Psoas muscle (tissue), 7 donors: ENCODE measurements at regions not wholly inside any gene's neighbourhood (a gene's known extent, or its start where the extent isn't known, plus 50 kb on each side); places are given as distances from the start of the nearest gene placed in this dataset.

Experiments used
- ATAC-seq, 4 donors: fragments of 200-7000 bp; cut with Tn5 transposase; one replicate each; pipeline ENCODE4 v1.9.1; 2020; ENCODE audit warnings: moderate library complexity in 3 of 4, mild to moderate bottlenecking in 2 of 4
- DNase-seq, 2 donors: peaks; one replicate each; pipeline ENCODE4 v3.0.0-alpha.2; 2020
- H3K27ac ChIP-seq: fragments of 200-600 bp; one replicate; pipeline ENCODE4 v1.8.0; 2022
- H3K27me3 ChIP-seq, 3 donors: fragments of 200-600 bp in 1 of 3; one replicate each; pipeline versions ENCODE4 v1.6.1 to v1.8.0; 2013 to 2022; ENCODE audit warnings: low read length in 2 of 3, mild to moderate bottlenecking in 2 of 3, moderate library complexity in 1 of 3; ENCODE audit not compliant: insufficient read depth in 3 of 3
- H3K36me3 ChIP-seq, 2 donors: fragments of 200-600 bp in 1 of 2; one replicate each; pipeline versions ENCODE4 v1.6.1 to v1.8.0; 2013 to 2022; ENCODE audit warnings: low read depth in 1 of 2, mild to moderate bottlenecking in 1 of 2, moderate library complexity in 1 of 2; ENCODE audit not compliant: insufficient read depth in 1 of 2
- H3K4me1 ChIP-seq: fragments of 200-600 bp; one replicate; pipeline ENCODE4 v1.8.0; 2022
- H3K4me3 ChIP-seq: fragments of 200-600 bp; one replicate; pipeline ENCODE4 v1.8.0; 2022; ENCODE audit warnings: mild to moderate bottlenecking
- H3K9me3 ChIP-seq: fragments of 200-600 bp; one replicate; pipeline ENCODE4 v1.8.0; 2022
- CTCF ChIP-seq: fragments of 200-600 bp; IDR thresholded peaks from one replicate; pipeline ENCODE4 v1.8.0; 2022; ENCODE audit warnings: antibody characterized with exemption
- WGBS, 3 donors: extraction: QIAGEN DNeasy Blood & Tissue Kit; methylation state at CpG; one replicate each; pipeline versions ENCODE4 v1.1.6 to v1.1.7; 2013; 5-methylcytosine and 5-hydroxymethylcytosine counted together
- intact Hi-C, 2 donors: fragments of 100-400 bp; cut with DNase I; formaldehyde crosslinking; loops; one replicate each; pipeline versions ENCODE4 v1.11.0 to v1.14.2; 2022
- donor health status: healthy with polysubstance abuse.
- donor health status: DM: no; HTN: no; CAD: no; lungs with moderate emphysema.
- donor health status: Bipolar disorder and iron deficiency.
- donor health status: healthy.
- donor health status: DM: yes; HTN: yes; CAD: no.
- donor health status: DM: no; HTN: no; CAD: no.
- donor health status: DM: yes; HTN: yes; CAD: no.

- WGBS, 3 donors, result 61 to 88% (median 87%) methylated on average over 3 of the region's 3 CpGs
- Histone ChIP-seq H3K4me3 (no peak overlapping the region), H3K4me1 (no peaks in the 10 kb centered on the region), H3K9me3 (no peaks in the 10 kb centered on the region), H3K36me3 (no peaks in the 10 kb centered on the region), H3K27ac (no peak overlapping the region), H3K27me3 (no peaks in the 10 kb centered on the region)
- ATAC-seq, result no peak
- no peak for DNase-seq
- no peak for TF ChIP-seq CTCF
- intact Hi-C loops, result no loop called here
These were observed 503.9 kb downstream of the SMARCA1 start for GRCh38 chrX:129019412-129019811.

GRCh38 chrX:129015381-129015780 lies 507.9 kb downstream of the SMARCA1 start:
- Histone ChIP-seq H3K4me3 (no peak overlapping the region), H3K4me1 (no peaks in the 10 kb centered on the region), H3K27me3 (no peaks in the 10 kb centered on the region), H3K36me3 (no peaks in the 10 kb centered on the region), H3K27ac (no peak overlapping the region), H3K9me3 (no peaks in the 10 kb centered on the region)
- ATAC-seq, result no peak
- no peak for TF ChIP-seq CTCF
- intact Hi-C loops, result no loop called here
- WGBS, 3 donors, result 93 to 97% (median 94%) methylated on average over 1 of the region's 1 CpG
- no peak for DNase-seq

- ATAC-seq (no peak), DNase-seq (no peak)
- Histone ChIP-seq H3K36me3 (no peaks in the 10 kb centered on the region), H3K9me3 (no peaks in the 10 kb centered on the region), H3K4me1 (no peaks in the 10 kb centered on the region), H3K27me3 (no peaks in the 10 kb centered on the region), H3K27ac (no peak overlapping the region), H3K4me3 (no peak overlapping the region)
- 45 to 64% (median 62%) methylated on average over 3 of the region's 3 CpGs for WGBS, 3 donors
- no peak for TF ChIP-seq CTCF
- intact Hi-C loops, result no loop called here
These were observed 509.7 kb downstream of the SMARCA1 start for GRCh38 chrX:129013574-129013973.

- WGBS, 3 donors, result 32 to 46% (median 41%) methylated on average over 3 of the region's 3 CpGs
- Histone ChIP-seq H3K36me3 (no peaks in the 10 kb centered on the region), H3K27ac (no peak overlapping the region), H3K4me3 (no peak overlapping the region), H3K9me3 (no peaks in the 10 kb centered on the region), H3K4me1 (no peaks in the 10 kb centered on the region), H3K27me3 (no peaks in the 10 kb centered on the region)
- TF ChIP-seq CTCF, result no peak
- ATAC-seq (no peak), DNase-seq (no peak)
- intact Hi-C loops, result no loop called here
These were observed 515.7 kb downstream of the SMARCA1 start for GRCh38 chrX:129007631-129008030.

- Histone ChIP-seq H3K9me3 (no peaks in the 10 kb centered on the region), H3K4me3 (no peak overlapping the region), H3K36me3 (no peaks in the 10 kb centered on the region), H3K27ac (no peak overlapping the region), H3K4me1 (no peaks in the 10 kb centered on the region), H3K27me3 (no peaks in the 10 kb centered on the region)
- ATAC-seq, result no peak
- intact Hi-C loops, result no loop called here
- 43 to 46% (median 45%) methylated on average over 5 of the region's 5 CpGs for WGBS, 3 donors
- DNase-seq, result no peak
- no peak for TF ChIP-seq CTCF
These were observed 516.8 kb downstream of the SMARCA1 start for GRCh38 chrX:129006491-129006890.
